Testis (tissue), 2 donors: ENCODE measurements at regions not wholly inside any gene's neighbourhood (a gene's known extent, or its start where the extent isn't known, plus 50 kb on each side); places are given as distances from the start of the nearest gene placed in this dataset.

Experiments used
- POLR2A ChIP-seq: fragments of 450-650 bp; IDR thresholded peaks from one replicate; pipeline ENCODE4 v1.6.1; 2017; ENCODE audit warnings: antibody characterized with exemption, mild to moderate bottlenecking, moderate library complexity
- TF ChIP-seq, protein P1 (sequence below), 3 experiments: fragments of 450-650 bp in 2 of 3; fragments of 200-600 bp in 1 of 3; sonication (generic) in 1 of 3; IDR thresholded peaks; one replicate each; pipeline ENCODE4 v1.5.1; 2016 to 2019; ENCODE audit warnings: antibody characterized with exemption in 3 of 3, mild to moderate bottlenecking in 2 of 3, moderate library complexity in 1 of 3

DNA sequence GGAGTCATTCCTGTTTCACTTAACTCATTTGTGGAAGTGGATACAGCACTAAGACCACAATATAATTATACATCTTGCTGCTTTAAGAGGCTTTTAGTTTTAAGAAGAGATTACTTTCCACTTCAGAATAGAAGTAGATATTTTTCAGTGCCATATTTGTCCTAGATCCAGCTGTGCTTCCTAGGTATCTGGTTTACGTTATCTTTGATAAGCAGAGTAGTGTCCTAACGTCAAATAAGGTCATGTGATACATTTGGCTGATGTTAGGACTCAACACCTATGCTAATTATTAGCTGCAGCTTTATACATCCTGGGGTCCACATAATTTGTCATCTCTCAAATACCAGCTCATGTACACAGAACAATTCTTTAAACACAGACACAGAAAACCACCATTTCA lies 196.2 kb upstream of the SMIM30 start:
- TF ChIP-seq, protein P1, sequence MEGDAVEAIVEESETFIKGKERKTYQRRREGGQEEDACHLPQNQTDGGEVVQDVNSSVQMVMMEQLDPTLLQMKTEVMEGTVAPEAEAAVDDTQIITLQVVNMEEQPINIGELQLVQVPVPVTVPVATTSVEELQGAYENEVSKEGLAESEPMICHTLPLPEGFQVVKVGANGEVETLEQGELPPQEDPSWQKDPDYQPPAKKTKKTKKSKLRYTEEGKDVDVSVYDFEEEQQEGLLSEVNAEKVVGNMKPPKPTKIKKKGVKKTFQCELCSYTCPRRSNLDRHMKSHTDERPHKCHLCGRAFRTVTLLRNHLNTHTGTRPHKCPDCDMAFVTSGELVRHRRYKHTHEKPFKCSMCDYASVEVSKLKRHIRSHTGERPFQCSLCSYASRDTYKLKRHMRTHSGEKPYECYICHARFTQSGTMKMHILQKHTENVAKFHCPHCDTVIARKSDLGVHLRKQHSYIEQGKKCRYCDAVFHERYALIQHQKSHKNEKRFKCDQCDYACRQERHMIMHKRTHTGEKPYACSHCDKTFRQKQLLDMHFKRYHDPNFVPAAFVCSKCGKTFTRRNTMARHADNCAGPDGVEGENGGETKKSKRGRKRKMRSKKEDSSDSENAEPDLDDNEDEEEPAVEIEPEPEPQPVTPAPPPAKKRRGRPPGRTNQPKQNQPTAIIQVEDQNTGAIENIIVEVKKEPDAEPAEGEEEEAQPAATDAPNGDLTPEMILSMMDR (IDR thresholded peaks at IDR 0.05), result no peak
- TF ChIP-seq POLR2A, result no peak
